Muscle of leg (tissue), 3 donors: ENCODE measurements at regions not wholly inside any gene's neighbourhood (a gene's known extent, or its start where the extent isn't known, plus 50 kb on each side); places are given as distances from the start of the nearest gene placed in this dataset.
A peak's percentile ranks its signal among the peaks of the same experiment; 100 is the strongest.

Experiments
- DNase-seq: peaks from one replicate; pipeline ENCODE4 v3.0.0; 2013
- H3K27ac ChIP-seq: one replicate; pipeline ENCODE4 v1.5.1; 2013; ENCODE audit warnings: mild to moderate bottlenecking, low read length, control low read depth
- H3K27me3 ChIP-seq: one replicate; pipeline ENCODE4 v1.6.1; 2013; ENCODE audit warnings: low read length; ENCODE audit not compliant: control insufficient read depth, insufficient read depth
- H3K36me3 ChIP-seq: one replicate; pipeline ENCODE4 v1.6.1; 2013; ENCODE audit warnings: low read length; ENCODE audit not compliant: control insufficient read depth, insufficient read depth
- H3K4me1 ChIP-seq: one replicate; pipeline ENCODE4 v1.6.1; 2013; ENCODE audit warnings: low read length; ENCODE audit not compliant: control insufficient read depth, insufficient read depth
- H3K4me3 ChIP-seq: one replicate; pipeline ENCODE4 v1.5.1; 2013; ENCODE audit warnings: low read length, control low read depth
- H3K9me3 ChIP-seq: replicated peaks from 2 replicates; pipeline ENCODE4 v1.6.1; 2013; ENCODE audit warnings: low read depth, low read length; ENCODE audit not compliant: control insufficient read depth
- WGBS: methylation state at CpG from one replicate; pipeline ENCODE4 v1.1.5; 2013; ENCODE audit warnings: missing lambda C conversion rate; ENCODE audit not compliant: insufficient coverage; 5-methylcytosine and 5-hydroxymethylcytosine counted together

GRCh38 chr6:105791179-105791578 is 295.0 kb upstream of the PRDM1 start:
- no peak overlapping the region for H3K27ac ChIP-seq
- H3K27me3 ChIP-seq = no peaks in the 10 kb centered on the region
- H3K9me3 ChIP-seq = no peaks in the 10 kb centered on the region
- no peak for DNase-seq
- H3K36me3 ChIP-seq = no peaks in the 10 kb centered on the region
- no peak overlapping the region for H3K4me3 ChIP-seq
- WGBS = no CpG with 5 or more reads among the region's 1 CpG
- H3K4me1 ChIP-seq = no peaks in the 10 kb centered on the region

- no peak for DNase-seq
- WGBS = no CpG with 5 or more reads among the region's 1 CpG
- Histone ChIP-seq H3K27me3 (no peaks in the 10 kb centered on the region), H3K4me1 (no peaks in the 10 kb centered on the region), H3K27ac (no peak overlapping the region), H3K4me3 (no peak overlapping the region), H3K9me3 (no peaks in the 10 kb centered on the region), H3K36me3 (no peaks in the 10 kb centered on the region)
Measured at GRCh38 chr6:105790635-105791034, 295.5 kb upstream of the PRDM1 start.

GRCh38 chr6:105789935-105790334 is 296.2 kb upstream of the PRDM1 start:
- no peaks in the 10 kb centered on the region for H3K36me3 ChIP-seq
- no peaks in the 10 kb centered on the region for H3K9me3 ChIP-seq
- H3K4me1 ChIP-seq = no peaks in the 10 kb centered on the region
- DNase-seq = no peak
- H3K4me3 ChIP-seq = no peak overlapping the region
- no peaks in the 10 kb centered on the region for H3K27me3 ChIP-seq
- WGBS = no CpG with 5 or more reads among the region's 2 CpGs
- H3K27ac ChIP-seq = no peak overlapping the region

- H3K4me1 ChIP-seq = no peaks in the 10 kb centered on the region
Measured at GRCh38 chr6:105787747-105788146, 298.4 kb upstream of the PRDM1 start.

GRCh38 chr6:105786890-105787655 is 299.1 kb upstream of the PRDM1 start:
- no peak for DNase-seq
- WGBS = 95% methylated on average over 5 of the region's 10 CpGs
- Histone ChIP-seq H3K9me3 (no peaks in the 10 kb centered on the region), H3K27me3 (no peaks in the 10 kb centered on the region), H3K27ac (no peak overlapping the region), H3K4me1 (no peaks in the 10 kb centered on the region), H3K36me3 (no peaks in the 10 kb centered on the region), H3K4me3 (no peak overlapping the region)

More at GRCh38 chr6:105787747-105788146, 298.4 kb upstream of the PRDM1 start:
- Histone ChIP-seq H3K9me3 (no peaks in the 10 kb centered on the region), H3K27me3 (no peaks in the 10 kb centered on the region), H3K36me3 (no peaks in the 10 kb centered on the region), H3K4me3 (no peak overlapping the region), H3K27ac (no peak overlapping the region)
- DNase-seq = no peak
- 83% methylated on average over 1 of the region's 5 CpGs for WGBS

- no peak for DNase-seq
- no CpG with 5 or more reads among the region's 1 CpG for WGBS
Measured at GRCh38 chr6:105786449-105786848, 299.7 kb upstream of the PRDM1 start.

GRCh38 chr6:105785066-105785811 is 300.9 kb upstream of the PRDM1 start:
- DNase-seq = peak; percentile 55
- peak overlapping the region; percentile 35 for H3K27ac ChIP-seq
- WGBS = 74% methylated on average over 3 of the region's 6 CpGs
- no peak overlapping the region for H3K4me3 ChIP-seq
- H3K9me3 ChIP-seq = no peaks in the 10 kb centered on the region
- H3K36me3 ChIP-seq = no peaks in the 10 kb centered on the region
- no peaks in the 10 kb centered on the region for H3K27me3 ChIP-seq
- no peaks in the 10 kb centered on the region for H3K4me1 ChIP-seq

More at GRCh38 chr6:105786449-105786848, 299.7 kb upstream of the PRDM1 start:
- Histone ChIP-seq H3K4me3 (no peak overlapping the region), H3K27me3 (no peaks in the 10 kb centered on the region), H3K27ac (no peak overlapping the region), H3K36me3 (no peaks in the 10 kb centered on the region), H3K4me1 (no peaks in the 10 kb centered on the region), H3K9me3 (no peaks in the 10 kb centered on the region)

- 31% methylated on average over 1 of the region's 2 CpGs for WGBS
- no peaks in the 10 kb centered on the region for H3K36me3 ChIP-seq
- H3K4me3 ChIP-seq = no peak overlapping the region
- H3K27ac ChIP-seq = no peak overlapping the region
- no peak for DNase-seq
- no peaks in the 10 kb centered on the region for H3K27me3 ChIP-seq
- H3K4me1 ChIP-seq = no peaks in the 10 kb centered on the region
- H3K9me3 ChIP-seq = no peaks in the 10 kb centered on the region
Measured at GRCh38 chr6:105784179-105784578, 302.0 kb upstream of the PRDM1 start.

- Histone ChIP-seq H3K4me1 (no peaks in the 10 kb centered on the region), H3K4me3 (no peak overlapping the region), H3K27me3 (no peaks in the 10 kb centered on the region), H3K27ac (no peak overlapping the region), H3K9me3 (no peaks in the 10 kb centered on the region), H3K36me3 (no peaks in the 10 kb centered on the region)
- no peak for DNase-seq
- 65% methylated on average over 5 of the region's 8 CpGs for WGBS
Measured at GRCh38 chr6:105783333-105783935, 302.7 kb upstream of the PRDM1 start.

- no peaks in the 10 kb centered on the region for H3K27me3 ChIP-seq
- no CpG with 5 or more reads among the region's 3 CpGs for WGBS
- no peak for DNase-seq
- no peaks in the 10 kb centered on the region for H3K4me1 ChIP-seq
- no peaks in the 10 kb centered on the region for H3K36me3 ChIP-seq
- H3K27ac ChIP-seq = no peak overlapping the region
- H3K4me3 ChIP-seq = no peak overlapping the region
- H3K9me3 ChIP-seq = no peaks in the 10 kb centered on the region
Measured at GRCh38 chr6:105781915-105782314, 304.2 kb upstream of the PRDM1 start.
